T-helper 2 cell (primary cell): ENCODE measurements at regions not wholly inside any gene's neighbourhood (a gene's known extent, or its start where the extent isn't known, plus 50 kb on each side); places are given as distances from the start of the nearest gene placed in this dataset.
"Not testable (repeated sequence)": the region's sequence is repeated elsewhere in the genome, so short reads cannot be mapped to it uniquely, and the experiment has no call there.

ENCODE experiments used
- DNase-seq, 5 experiments: peaks; one replicate each; pipeline versions ENCODE4 v3.0.0 to v3.0.0-alpha.2; 2012 to 2022

- DNase-seq: no peak
Measured at GRCh38 chr7:356691-357462, 66.9 kb downstream of the FOXL3 start.

DNA sequence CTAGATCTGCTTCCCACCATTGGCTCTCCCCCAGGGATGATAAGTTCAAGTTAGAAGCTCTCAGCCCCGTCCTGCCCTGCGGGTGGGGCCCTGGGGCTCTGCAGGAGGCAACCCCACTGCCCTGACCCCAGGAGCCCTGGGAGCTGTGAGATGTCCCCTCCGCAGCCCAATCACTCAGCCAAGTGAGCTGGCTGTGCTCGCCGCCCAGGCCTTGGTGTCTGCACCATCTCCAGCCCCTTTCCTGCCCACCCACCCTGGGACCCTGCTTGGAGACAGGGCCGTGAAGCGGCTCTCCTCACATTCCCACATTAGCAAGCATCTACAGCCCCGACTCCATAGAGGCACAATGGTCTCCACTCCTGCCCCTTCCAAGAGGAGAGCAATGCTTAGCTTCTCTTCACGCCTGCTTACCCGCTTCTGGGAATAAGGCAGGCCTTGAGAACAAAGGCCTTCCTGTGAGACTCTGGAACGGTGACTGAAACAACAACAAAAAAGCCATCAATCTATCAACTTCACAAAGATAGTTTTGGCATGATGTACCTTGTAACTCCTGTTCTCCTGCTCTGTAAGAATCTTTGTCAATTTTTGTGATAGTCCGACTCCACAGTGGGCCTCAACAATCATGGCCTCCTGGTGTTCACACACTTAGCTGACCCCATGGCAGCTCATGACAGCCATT, 67.7 kb downstream of the FOXL3 start:
- DNase-seq: no peak

DNA sequence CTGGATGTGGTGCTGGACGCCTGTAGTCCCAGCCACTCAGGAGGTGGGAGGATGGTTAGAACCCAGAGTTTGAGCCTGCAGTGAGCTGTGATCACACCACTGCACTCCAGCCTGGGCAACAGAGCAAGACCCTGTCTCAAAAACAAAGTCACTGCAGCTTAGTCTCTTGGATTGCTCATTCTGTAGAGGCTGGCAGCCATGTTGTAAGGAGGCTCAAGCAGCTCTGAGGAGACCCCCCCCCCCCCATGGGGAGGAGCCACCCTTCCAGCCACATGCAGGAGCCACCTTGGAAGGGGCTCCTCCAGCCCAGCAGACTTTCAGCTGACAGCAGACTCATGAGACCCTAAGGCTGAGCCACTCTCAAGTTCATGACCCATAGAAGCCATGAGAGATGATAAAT, 68.4 kb downstream of the FOXL3 start:
- DNase-seq: no peak

- DNase-seq: no peak
Measured at GRCh38 chr7:359226-359765, 69.3 kb downstream of the FOXL3 start.

- no peak for DNase-seq
Measured at GRCh38 chr7:359766-360361, 69.9 kb downstream of the FOXL3 start.

DNA sequence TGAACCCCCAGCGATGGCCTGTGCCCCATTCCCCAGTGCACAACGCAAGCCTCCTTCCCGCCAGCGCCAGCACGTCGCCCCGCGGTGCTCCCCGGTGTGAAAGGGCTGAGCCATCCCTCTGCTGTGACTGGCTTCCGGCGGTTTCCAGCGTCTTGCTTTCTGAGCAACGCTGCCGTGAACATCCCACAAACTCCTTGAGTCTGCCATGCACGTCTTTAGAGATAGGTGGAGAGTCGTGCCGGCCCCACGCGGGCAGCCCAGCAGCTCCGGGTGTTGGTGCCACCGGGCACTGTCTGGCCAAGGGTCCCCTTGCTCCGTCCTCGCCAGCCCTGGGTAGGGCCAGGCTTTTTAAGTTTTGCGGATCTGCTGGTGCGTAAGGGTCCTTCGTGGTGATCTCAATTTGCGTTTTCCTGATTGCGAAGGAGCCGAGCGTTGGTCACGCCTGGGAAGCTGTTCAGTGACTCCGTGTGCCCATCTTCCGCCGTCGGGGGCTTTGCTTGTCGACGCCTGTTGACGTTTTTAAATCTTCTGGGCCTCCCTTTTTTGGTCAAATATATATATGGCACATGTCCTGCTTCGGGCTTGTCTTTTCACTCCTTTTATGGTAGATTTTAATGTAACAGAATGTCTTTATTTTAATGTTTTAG, 70.6 kb downstream of the FOXL3 start:
- peak in 2 of 5 experiments; percentile 17 to 55 for DNase-seq

GRCh38 chr7:361182-361581, 71.2 kb downstream of the FOXL3 start:
- not testable (repeated sequence) for DNase-seq

GRCh38 chr7:361680-362401, 71.9 kb downstream of the FOXL3 start:
- no peak for DNase-seq

- peak in 3 of 5 experiments; percentile 39 to 68 (median 48) for DNase-seq
Measured at GRCh38 chr7:362402-363096, 72.6 kb downstream of the FOXL3 start.

GRCh38 chr7:363626-364025, 73.7 kb downstream of the FOXL3 start:
- DNase-seq: peak in 2 of 5 experiments; percentile 29 to 59

GRCh38 chr7:364536-364935, 74.6 kb downstream of the FOXL3 start:
- DNase-seq: no peak

GRCh38 chr7:365593-365992, 75.6 kb downstream of the FOXL3 start:
- DNase-seq: no peak

DNA sequence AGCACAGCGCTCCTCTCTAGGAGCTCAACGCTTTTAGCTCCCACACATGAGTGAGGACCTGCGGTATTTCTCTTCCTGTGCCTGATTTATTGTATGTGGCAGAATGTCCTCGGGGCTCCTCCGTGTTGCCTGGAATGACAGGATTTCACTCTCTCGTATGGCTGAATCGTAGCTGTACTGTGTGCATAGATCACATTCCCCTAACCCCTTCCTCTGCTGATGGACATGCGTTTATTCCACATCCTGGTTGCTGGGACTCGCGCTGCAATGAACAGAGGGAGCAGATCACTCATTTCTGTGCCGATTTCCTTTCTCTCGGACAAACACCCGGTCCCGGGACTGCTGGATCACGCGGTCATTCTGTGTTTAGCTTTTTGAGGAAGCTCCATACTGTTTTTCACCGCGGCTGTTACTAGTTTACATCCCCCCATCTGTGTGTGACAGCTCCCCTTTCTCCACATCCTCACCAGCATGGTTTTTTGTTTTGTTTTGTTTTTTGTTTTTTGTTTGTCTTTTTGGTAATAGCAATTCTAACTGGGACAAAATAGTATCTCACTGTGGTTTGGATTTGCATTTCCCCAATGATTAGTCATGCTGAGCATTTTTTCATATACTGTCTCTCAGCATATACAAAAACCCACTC, 76.3 kb downstream of the FOXL3 start:
- DNase-seq: no peak

DNA sequence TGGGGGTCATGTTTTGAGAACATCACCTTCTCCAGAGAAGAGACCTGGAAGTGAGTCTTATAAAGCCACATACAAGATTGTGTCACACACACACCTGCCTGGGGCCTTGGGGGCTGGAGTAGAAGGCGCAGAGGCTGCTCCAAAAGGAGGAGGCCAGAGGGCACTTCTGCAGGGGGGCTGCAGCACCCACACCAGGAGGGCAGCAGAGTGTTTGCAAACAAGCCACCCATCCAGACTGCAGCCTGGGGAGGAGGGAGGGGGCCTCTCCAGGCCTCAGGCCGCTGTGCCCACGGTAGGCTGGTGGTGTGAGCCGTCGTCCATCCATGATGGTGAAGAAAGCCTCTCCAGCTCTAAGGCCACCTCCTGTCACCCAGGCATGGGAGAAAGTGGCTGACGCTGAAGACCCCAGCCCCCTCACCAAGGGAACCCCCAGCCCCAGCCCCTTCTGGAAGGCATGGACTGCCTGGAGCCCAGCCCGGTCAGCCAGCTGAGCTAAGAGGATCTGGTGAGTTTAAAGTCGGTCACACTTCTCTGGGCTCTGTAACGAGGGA, 77.5 kb downstream of the FOXL3 start:
- DNase-seq: no peak

- DNase-seq: peak in 1 of 5 experiments; percentile 2
Measured at GRCh38 chr7:368651-369475, 78.9 kb downstream of the FOXL3 start.

- DNase-seq: peak in 1 of 5 experiments; percentile 3
Measured at GRCh38 chr7:369476-370258, 79.7 kb downstream of the FOXL3 start.

- DNase-seq: no peak
Measured at GRCh38 chr7:370259-370625, 80.3 kb downstream of the FOXL3 start.

- peak in 2 of 5 experiments; percentile 0 to 2 for DNase-seq
Measured at GRCh38 chr7:370775-371118, 80.8 kb downstream of the FOXL3 start.

GRCh38 chr7:371119-371778, 81.3 kb downstream of the FOXL3 start:
- DNase-seq: peak in 1 of 5 experiments; percentile 1
